ENCODE measurements at regions not wholly inside any gene's neighbourhood (a gene's known extent, or its start where the extent isn't known, plus 50 kb on each side); places are given as distances from the start of the nearest gene placed in this dataset.

- no peak for DNase-seq (ENCODE audit: low spot score)
- no peak for TF ChIP-seq CTCF (IDR thresholded peaks at IDR 0.05)
- H3K4me1 ChIP-seq: no peaks in the 10 kb centered on the region
These were observed 140.5 kb upstream of the IRX4 start for GRCh38 chr5:2023196-2023595.

GRCh38 chr5:2022436-2022835 is 139.7 kb upstream of the IRX4 start:
- H3K27ac ChIP-seq: no peak overlapping the region
- no peak for TF ChIP-seq CTCF (IDR thresholded peaks at IDR 0.05)
- no peak overlapping the region for H3K4me3 ChIP-seq
- no peaks in the 10 kb centered on the region for H3K4me1 ChIP-seq
- peak; percentile 47 for DNase-seq (ENCODE audit: low spot score)
- no peaks in the 10 kb centered on the region for H3K36me3 ChIP-seq
- no peaks in the 10 kb centered on the region for H3K27me3 ChIP-seq
- peaks cover 0 to 6% of the 10 kb centered on the region in 2 donors for H3K9me3 ChIP-seq

More at GRCh38 chr5:2023196-2023595, 140.5 kb upstream of the IRX4 start:
- no peak overlapping the region for H3K27ac ChIP-seq
- H3K9me3 ChIP-seq: peaks cover 0 to 6% of the 10 kb centered on the region in 2 donors
- H3K4me3 ChIP-seq: no peak overlapping the region
- no peaks in the 10 kb centered on the region for H3K27me3 ChIP-seq
- H3K36me3 ChIP-seq: no peaks in the 10 kb centered on the region

- Histone ChIP-seq H3K4me3 (no peak overlapping the region), H3K27me3 (no peaks in the 10 kb centered on the region), H3K27ac (no peak overlapping the region), H3K9me3 (peaks cover 0 to 6% of the 10 kb centered on the region in 2 donors), H3K36me3 (no peaks in the 10 kb centered on the region), H3K4me1 (no peaks in the 10 kb centered on the region)
- TF ChIP-seq CTCF (IDR thresholded peaks at IDR 0.05): no peak
- DNase-seq (ENCODE audit: low spot score): peak; percentile 23
These were observed 138.9 kb upstream of the IRX4 start for GRCh38 chr5:2021484-2022176.

- Histone ChIP-seq H3K27me3 (no peaks in the 10 kb centered on the region), H3K9me3 (no peaks in the 10 kb centered on the region), H3K36me3 (no peaks in the 10 kb centered on the region), H3K27ac (no peak overlapping the region), H3K4me3 (no peak overlapping the region), H3K4me1 (no peaks in the 10 kb centered on the region)
- no peak for DNase-seq (ENCODE audit: low spot score)
- no peak for TF ChIP-seq CTCF (IDR thresholded peaks at IDR 0.05)
These were observed 138.0 kb upstream of the IRX4 start for GRCh38 chr5:2020730-2021129.

GRCh38 chr5:2019716-2020115 is 137.0 kb upstream of the IRX4 start:
- no peak overlapping the region for H3K27ac ChIP-seq

More at GRCh38 chr5:2019716-2020115, 137.0 kb upstream of the IRX4 start:
- no peak for DNase-seq (ENCODE audit: low spot score)
- no peak for TF ChIP-seq CTCF (IDR thresholded peaks at IDR 0.05)
- no peak overlapping the region for H3K4me3 ChIP-seq
- no peaks in the 10 kb centered on the region for H3K27me3 ChIP-seq
- no peaks in the 10 kb centered on the region for H3K36me3 ChIP-seq
- H3K4me1 ChIP-seq: no peaks in the 10 kb centered on the region
- no peaks in the 10 kb centered on the region for H3K9me3 ChIP-seq
